ENCODE measurements at regions not wholly inside any gene's neighbourhood (a gene's known extent, or its start where the extent isn't known, plus 50 kb on each side); places are given as distances from the start of the nearest gene placed in this dataset.

- Histone ChIP-seq H3K4me2 (ENCODE audit: low read depth, low read length) (no peak overlapping the region), H4K91ac (ENCODE audit: insufficient read depth, low read depth, low read length) (no peak overlapping the region), H4K5ac (ENCODE audit: low read depth, low read length) (no peak overlapping the region), H3K27me3 (ENCODE audit: control insufficient read depth, insufficient read depth, low read length) (no peaks in the 10 kb centered on the region), H3K56ac (ENCODE audit: extremely low read depth, insufficient read depth, low read length) (no peak overlapping the region), H2BK20ac (ENCODE audit: low read depth, low read length) (no peak overlapping the region), H3K9me1 (ENCODE audit: insufficient read depth, low read length) (no peaks in the 10 kb centered on the region), H3K27ac (ENCODE audit: insufficient read depth, low read length) (no peak overlapping the region), H3K79me1 (ENCODE audit: low read depth in 1 of 2, low read length in 2 of 2) (no peaks in the 10 kb centered on the region), H2AK5ac (ENCODE audit: low read depth, low read length) (no peak overlapping the region), H3K4me1 (ENCODE audit: control insufficient read depth, insufficient read depth, low read length) (no peaks in the 10 kb centered on the region), H2AK9ac (replicated peaks; ENCODE audit: low read depth, low read length, poor library complexity) (no peak overlapping the region), H3K9ac (ENCODE audit: low read depth, low read length) (no peak overlapping the region), H2BK5ac (ENCODE audit: low read depth, low read length, poor library complexity, severe bottlenecking) (no peak overlapping the region), H3K4me3 (ENCODE audit: insufficient read depth, low read depth, low read length) (no peak overlapping the region), H3K36me3 (ENCODE audit: control insufficient read depth, insufficient read depth, low read length) (no peaks in the 10 kb centered on the region), H3K23ac (ENCODE audit: low read depth, low read length) (no peak overlapping the region), H3K4ac (ENCODE audit: low read depth, low read length) (no peak overlapping the region), H2AFZ (replicated peaks; ENCODE audit: low read length, poor library complexity) (no peak overlapping the region), H3K14ac (replicated peaks; ENCODE audit: low read depth, low read length) (no peak overlapping the region), H2BK15ac (ENCODE audit: low read depth, low read length) (no peak overlapping the region), H4K8ac (ENCODE audit: low read depth in 2 of 2, low read length in 2 of 2) (no peak overlapping the region), H4K20me1 (ENCODE audit: insufficient read depth, low read length) (no peaks in the 10 kb centered on the region), H2BK120ac (ENCODE audit: low read depth, low read length) (no peak overlapping the region), H3K9me3 (ENCODE audit: control insufficient read depth, insufficient read depth, low read length) (peaks cover 54% of the 10 kb centered on the region), H3K18ac (ENCODE audit: low read depth, low read length) (no peak overlapping the region)
- dilution Hi-C loops (cut with HindIII; ENCODE audit: low sequenced_read_pairs, unreplicated experiment): no loop called here
- ChIA-PET CTCF (no interaction called here), POLR2A (ENCODE audit: unreplicated experiment) (no interaction called here)
- DNase-seq: no peak
- TF ChIP-seq CTCF (conservative IDR thresholded peaks at IDR 0.05; ENCODE audit: low read depth, low read length): no peak
- TF ChIP-seq RAD21 (IDR thresholded peaks at IDR 0.05; ENCODE audit: low read length): no peak
- TF ChIP-seq BHLHE40 (IDR thresholded peaks at IDR 0.05; ENCODE audit: low read depth, low read length): no peak
- no peak for TF ChIP-seq CHD1 (IDR thresholded peaks at IDR 0.05; ENCODE audit: low read depth, low read length)
- TF ChIP-seq USF2 (IDR thresholded peaks at IDR 0.05; ENCODE audit: low read depth, low read length): no peak
- no CpG with 5 or more reads among the region's 6 CpGs for WGBS, 2 experiments (ENCODE audit: extremely low coverage in 2 of 2, insufficient read length in 1 of 2)
- intact Hi-C loops (cut with micrococcal nuclease): no loop called here
- in situ Hi-C loops (cut with MboI; ENCODE audit: low sequenced_read_pairs): no loop called here
- ATAC-seq (ENCODE audit: low read depth): no peak
- no TSS peak for BruUV-seq (replicated peaks)
These were observed 120.3 kb downstream of the TUBA3C start for GRCh38 chr13:19061278-19061677.
